GM10266 (cell line): ENCODE measurements at regions not wholly inside any gene's neighbourhood (a gene's known extent, or its start where the extent isn't known, plus 50 kb on each side); places are given as distances from the start of the nearest gene placed in this dataset.

Experiments used
- DNase-seq: peaks from one replicate; pipeline ENCODE4 v3.0.0; 2012; ENCODE audit errors: extremely low spot score
- CTCF ChIP-seq: IDR thresholded peaks from 2 replicates; pipeline ENCODE4 v1.5.1; 2012; ENCODE audit warnings: mild to moderate bottlenecking, low read depth; ENCODE audit not compliant: control insufficient read depth, insufficient read depth; ENCODE audit errors: missing control alignments

GRCh38 chr9:107883496-107884124, 394.0 kb upstream of the KLF4 start:
- DNase-seq = peak; percentile 33
- TF ChIP-seq CTCF = no peak

GRCh38 chr9:107881626-107882300, 392.2 kb upstream of the KLF4 start:
- TF ChIP-seq CTCF = no peak
- no peak for DNase-seq

- DNase-seq = no peak
- TF ChIP-seq CTCF = no peak
These were observed 388.9 kb upstream of the KLF4 start for GRCh38 chr9:107878462-107878861.

GRCh38 chr9:107875571-107875980, 386.0 kb upstream of the KLF4 start:
- DNase-seq = no peak
- TF ChIP-seq CTCF = no peak

- no peak for TF ChIP-seq CTCF
- no peak for DNase-seq
These were observed 385.2 kb upstream of the KLF4 start for GRCh38 chr9:107874591-107875369.

GRCh38 chr9:107874137-107874536, 384.6 kb upstream of the KLF4 start:
- DNase-seq = no peak
- TF ChIP-seq CTCF = no peak
